ENCODE measurements at regions not wholly inside any gene's neighbourhood (a gene's known extent, or its start where the extent isn't known, plus 50 kb on each side); places are given as distances from the start of the nearest gene placed in this dataset.
"Not testable (repeated sequence)": the region's sequence is repeated elsewhere in the genome, so short reads cannot be mapped to it uniquely, and the experiment has no call there.

DNA sequence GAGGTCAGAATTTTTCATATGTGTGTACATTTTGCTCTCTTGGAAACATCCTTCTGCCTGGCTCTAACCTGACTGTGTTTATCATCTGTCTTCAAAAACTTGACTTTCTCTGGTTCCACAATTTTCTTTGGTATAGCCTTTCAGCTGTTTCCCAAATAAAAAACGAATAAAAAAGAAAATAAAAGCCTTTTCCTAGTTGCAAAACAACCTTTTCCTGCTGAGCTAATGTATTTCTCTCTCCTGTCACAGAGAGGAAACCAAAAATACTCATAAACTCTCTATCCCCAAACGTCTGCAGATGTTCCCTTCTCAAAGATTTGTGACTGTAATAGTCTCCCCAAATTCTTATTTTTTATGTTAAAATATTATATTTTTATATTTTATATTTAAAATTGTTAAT is 505.3 kb upstream of the SLC39A10 start:
- H3K36me3 ChIP-seq: no peaks in the 10 kb centered on the region
- H3K4me1 ChIP-seq: no peaks in the 10 kb centered on the region
- no peaks in the 10 kb centered on the region for H3K9me3 ChIP-seq
- no peaks in the 10 kb centered on the region for H3K27me3 ChIP-seq
- intact Hi-C loops (cut with DNase I): no loop called here
- TF ChIP-seq, protein P1, sequence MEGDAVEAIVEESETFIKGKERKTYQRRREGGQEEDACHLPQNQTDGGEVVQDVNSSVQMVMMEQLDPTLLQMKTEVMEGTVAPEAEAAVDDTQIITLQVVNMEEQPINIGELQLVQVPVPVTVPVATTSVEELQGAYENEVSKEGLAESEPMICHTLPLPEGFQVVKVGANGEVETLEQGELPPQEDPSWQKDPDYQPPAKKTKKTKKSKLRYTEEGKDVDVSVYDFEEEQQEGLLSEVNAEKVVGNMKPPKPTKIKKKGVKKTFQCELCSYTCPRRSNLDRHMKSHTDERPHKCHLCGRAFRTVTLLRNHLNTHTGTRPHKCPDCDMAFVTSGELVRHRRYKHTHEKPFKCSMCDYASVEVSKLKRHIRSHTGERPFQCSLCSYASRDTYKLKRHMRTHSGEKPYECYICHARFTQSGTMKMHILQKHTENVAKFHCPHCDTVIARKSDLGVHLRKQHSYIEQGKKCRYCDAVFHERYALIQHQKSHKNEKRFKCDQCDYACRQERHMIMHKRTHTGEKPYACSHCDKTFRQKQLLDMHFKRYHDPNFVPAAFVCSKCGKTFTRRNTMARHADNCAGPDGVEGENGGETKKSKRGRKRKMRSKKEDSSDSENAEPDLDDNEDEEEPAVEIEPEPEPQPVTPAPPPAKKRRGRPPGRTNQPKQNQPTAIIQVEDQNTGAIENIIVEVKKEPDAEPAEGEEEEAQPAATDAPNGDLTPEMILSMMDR (IDR thresholded peaks at IDR 0.05): no peak
- ATAC-seq (no peak), DNase-seq (no peak), FAIRE-seq (no peak)
- 6 to 8% methylated on average over 2 of the region's 2 CpGs for WGBS, 2 donors
- no peak overlapping the region for H3K4me3 ChIP-seq
- H3K27ac ChIP-seq: no peak overlapping the region

DNA sequence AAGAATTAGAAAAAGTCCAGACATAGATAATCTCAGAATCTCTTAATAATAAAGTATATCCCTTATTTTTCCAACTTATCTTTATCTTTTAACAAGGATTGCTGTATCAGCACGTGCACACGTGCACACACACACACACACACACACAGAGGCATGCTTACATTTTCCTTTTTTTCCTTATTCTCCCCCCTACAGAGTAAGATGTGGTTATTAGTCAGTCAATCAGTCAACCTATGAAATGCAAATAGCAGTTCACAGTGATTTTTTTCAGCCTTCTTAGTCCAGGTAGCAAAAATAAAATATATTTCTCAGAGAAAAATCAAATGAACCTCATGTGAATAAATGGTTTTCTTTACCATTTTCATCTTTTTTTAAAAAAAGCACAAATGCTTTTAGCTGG is 506.2 kb upstream of the SLC39A10 start:
- DNase-seq: no peak
- Histone ChIP-seq H3K9me3 (no peaks in the 10 kb centered on the region), H3K4me1 (no peaks in the 10 kb centered on the region), H3K27me3 (no peaks in the 10 kb centered on the region), H3K27ac (no peak overlapping the region), H3K36me3 (no peaks in the 10 kb centered on the region), H3K4me3 (no peak overlapping the region)
- 38 to 57% methylated on average over 2 of the region's 2 CpGs for WGBS, 2 donors
- no peak for FAIRE-seq
- no peak for ATAC-seq
- intact Hi-C loops (cut with DNase I): no loop called here
- TF ChIP-seq, protein P1 (IDR thresholded peaks at IDR 0.05): no peak

DNA sequence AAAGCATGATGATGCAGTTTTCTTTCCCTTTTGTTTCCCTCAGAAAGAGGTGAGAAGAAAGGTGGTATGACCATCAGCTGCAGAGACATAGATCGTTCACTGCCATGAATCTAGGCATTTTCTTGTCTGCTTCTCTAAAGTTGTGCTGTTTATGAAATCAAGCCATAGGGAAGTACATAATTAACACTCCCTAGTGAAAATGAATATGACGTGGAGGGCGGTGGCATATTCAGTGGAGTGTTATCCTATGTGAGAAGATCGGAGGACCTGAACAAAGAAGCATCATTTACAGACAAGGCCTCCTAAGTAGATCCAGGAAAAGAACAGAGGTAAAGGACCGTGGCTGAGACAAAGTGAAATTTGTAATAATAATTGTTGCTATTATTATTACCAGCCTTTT is 509.0 kb upstream of the SLC39A10 start:
- DNase-seq (no peak), ATAC-seq (no peak), FAIRE-seq (no peak)
- no peaks in the 10 kb centered on the region for H3K4me1 ChIP-seq
- H3K36me3 ChIP-seq: no peaks in the 10 kb centered on the region
- H3K4me3 ChIP-seq: no peak overlapping the region
- TF ChIP-seq, protein P1 (IDR thresholded peaks at IDR 0.05): no peak
- H3K9me3 ChIP-seq: no peaks in the 10 kb centered on the region
- H3K27ac ChIP-seq: no peak overlapping the region
- intact Hi-C loops (cut with DNase I): no loop called here
- H3K27me3 ChIP-seq: no peaks in the 10 kb centered on the region
- 60 to 74% methylated on average over 5 of the region's 5 CpGs for WGBS, 2 donors

DNA sequence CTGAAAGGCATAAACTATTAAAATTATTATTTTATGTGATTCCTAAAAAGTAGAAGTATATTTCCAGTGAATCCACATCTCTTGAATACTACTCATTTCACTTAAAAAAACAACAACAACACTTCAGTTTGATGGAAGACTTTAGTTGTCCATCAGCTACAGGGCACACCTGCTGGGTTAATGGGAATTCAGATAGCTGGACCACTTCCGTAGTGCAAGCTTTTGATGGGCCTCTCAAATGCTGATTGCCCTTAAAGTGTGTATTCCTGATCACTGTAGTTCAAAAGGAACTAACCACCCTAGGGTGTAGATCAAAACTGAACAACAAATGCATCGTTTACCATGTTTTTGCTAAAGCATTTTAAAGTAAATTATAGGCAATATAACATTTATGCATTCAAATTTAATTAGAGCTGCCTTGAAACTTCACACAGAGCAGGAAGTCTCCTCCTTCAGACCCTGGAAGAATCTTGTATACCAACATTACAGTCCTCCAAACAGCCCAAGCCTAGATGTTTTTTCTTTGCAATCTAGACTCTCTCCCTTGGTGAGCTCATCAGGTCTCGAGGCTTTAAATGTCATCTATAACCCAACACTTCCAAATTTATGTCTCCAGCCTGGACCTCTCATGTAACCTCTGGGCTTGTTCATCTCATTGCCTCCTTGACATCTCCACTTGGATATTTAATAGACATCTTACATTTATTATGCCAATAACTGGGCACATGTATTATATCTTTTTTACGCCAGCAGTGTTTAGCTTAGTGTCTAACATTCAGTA is 510.1 kb upstream of the SLC39A10 start:
- intact Hi-C loops (cut with DNase I): no loop called here
- no peak overlapping the region for H3K27ac ChIP-seq
- FAIRE-seq (no peak), ATAC-seq (no peak), DNase-seq (no peak)
- WGBS, 2 donors: 51 to 62% methylated on average over 4 of the region's 4 CpGs
- no peaks in the 10 kb centered on the region for H3K9me3 ChIP-seq
- H3K4me1 ChIP-seq: no peaks in the 10 kb centered on the region
- H3K36me3 ChIP-seq: no peaks in the 10 kb centered on the region
- H3K27me3 ChIP-seq: no peaks in the 10 kb centered on the region
- TF ChIP-seq, protein P1 (IDR thresholded peaks at IDR 0.05): no peak
- no peak overlapping the region for H3K4me3 ChIP-seq

DNA sequence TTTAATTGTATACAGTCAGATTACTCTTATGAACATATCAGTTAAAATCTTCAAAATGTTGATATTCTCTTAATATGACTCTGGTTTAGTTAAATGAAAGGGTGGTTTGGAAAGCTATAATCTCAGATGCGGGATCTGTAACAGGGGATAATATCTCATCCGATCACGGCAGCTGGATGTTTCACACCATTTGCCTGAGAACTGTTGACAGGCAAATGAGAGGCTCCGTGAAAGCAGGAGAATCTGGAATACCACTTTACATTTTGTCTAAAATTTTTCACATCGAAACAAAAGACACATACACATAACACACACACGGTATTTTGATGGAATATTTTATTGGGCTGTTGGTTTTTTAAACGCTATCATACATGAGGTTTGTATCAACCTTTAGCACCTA is 518.6 kb upstream of the SLC39A10 start:
- FAIRE-seq: no peak
- H3K27ac ChIP-seq: no peak overlapping the region
- DNase-seq: no peak
- no peaks in the 10 kb centered on the region for H3K36me3 ChIP-seq
- no peak overlapping the region for H3K4me3 ChIP-seq
- WGBS, 2 donors: 45 to 53% methylated on average over 7 of the region's 7 CpGs
- no peak for ATAC-seq
- TF ChIP-seq, protein P1 (IDR thresholded peaks at IDR 0.05): no peak
- H3K27me3 ChIP-seq: no peaks in the 10 kb centered on the region
- H3K9me3 ChIP-seq: no peaks in the 10 kb centered on the region
- intact Hi-C loops (cut with DNase I): no loop called here
- H3K4me1 ChIP-seq: no peaks in the 10 kb centered on the region

DNA sequence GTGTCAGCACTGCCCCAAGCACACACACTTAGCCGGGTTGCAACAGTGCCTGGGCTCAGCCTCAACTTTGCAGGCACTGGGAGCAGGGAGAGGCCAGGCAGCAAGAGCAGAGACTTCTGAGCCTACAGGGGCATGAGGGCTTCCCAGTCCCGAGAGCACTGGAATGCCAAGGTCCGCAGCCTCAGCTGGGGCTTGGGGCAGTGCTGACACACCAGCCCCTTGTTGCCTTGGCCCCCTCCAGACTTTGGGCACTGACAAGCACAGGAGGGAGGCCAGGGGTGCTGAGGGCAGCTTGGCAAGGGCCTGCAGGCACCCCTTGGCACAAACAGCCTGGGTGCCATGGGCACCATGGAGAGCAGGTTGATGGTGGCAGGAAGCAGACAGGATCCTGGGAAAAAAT is 531.1 kb upstream of the SLC39A10 start:
- intact Hi-C loops (cut with DNase I); H3K27ac ChIP-seq; H3K4me3 ChIP-seq; ATAC-seq; H3K36me3 ChIP-seq; H3K9me3 ChIP-seq; H3K27me3 ChIP-seq; H3K4me1 ChIP-seq; FAIRE-seq: not testable (repeated sequence)
- peak in 1 of 6 donors; percentile 29 for DNase-seq
- 76 to 83% methylated on average over 3 of the region's 3 CpGs for WGBS, 2 donors
